ENCODE measurements at regions not wholly inside any gene's neighbourhood (a gene's known extent, or its start where the extent isn't known, plus 50 kb on each side); places are given as distances from the start of the nearest gene placed in this dataset.

DNA sequence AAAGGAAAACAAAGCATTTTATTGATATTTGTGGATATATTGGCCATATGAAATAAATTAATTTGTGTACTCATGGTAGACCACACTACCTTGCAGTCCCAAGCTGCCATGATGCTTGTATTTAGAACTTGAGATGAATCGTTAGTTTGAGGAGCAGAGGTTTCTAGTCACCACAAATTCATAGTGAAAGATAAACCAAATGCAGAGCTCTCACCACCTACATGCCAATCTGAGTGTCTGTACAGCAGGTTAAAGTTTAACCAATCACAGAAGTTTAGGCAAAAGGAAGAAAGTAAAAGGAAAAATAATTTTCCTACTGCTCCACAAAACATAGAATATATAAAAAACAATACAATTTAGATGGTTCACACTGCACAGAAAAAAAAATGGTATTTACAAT is 163.6 kb upstream of the FTMT start:
- H3K9me3 ChIP-seq (ENCODE audit: low read length), result no peaks in the 10 kb centered on the region
- H3K36me3 ChIP-seq (replicated peaks in 1 of 2; ENCODE audit: control insufficient read depth in 1 of 2, insufficient read depth in 2 of 2, low read length in 2 of 2), result no peaks in the 10 kb centered on the region
- 10% methylated on average over 1 of the region's 1 CpG for WGBS (ENCODE audit: low lambda C conversion rate)
- ChIA-PET POLR2A (no interaction called here), CTCF (ENCODE audit: low intra/inter-chr PET ratio, low total read pairs) (no interaction called here)
- H3K27ac ChIP-seq (ENCODE audit: extremely low read length, insufficient read depth, low read length), result no peak overlapping the region
- no peaks in the 10 kb centered on the region for H3K79me2 ChIP-seq (ENCODE audit: insufficient read depth, low read length)
- no peak overlapping the region for H2AFZ ChIP-seq (ENCODE audit: low read length)
- FAIRE-seq (no peak), ATAC-seq (peak; percentile 34; the same call in 1 of the 3 replicates), DNase-seq (ENCODE audit: low spot score) (no peak)
- no TSS peak for BruUV-seq (replicated peaks)
- intact Hi-C loops (cut with micrococcal nuclease; ENCODE audit: unreplicated experiment), result no loop called here
- in situ Hi-C loops (cut with HindIII; ENCODE audit: extremely low pct_ligation_motif_present, low pct_unique_long_range_greater_than_20kb), result no loop called here
- no peak overlapping the region for H3K4me3 ChIP-seq (replicated peaks in 1 of 3; ENCODE audit: insufficient read depth in 1 of 3, low read depth in 2 of 3, low read length in 3 of 3)
- H3K9ac ChIP-seq (ENCODE audit: insufficient read depth, low read depth, low read length), result no peak overlapping the region
- H3K4me2 ChIP-seq (ENCODE audit: low read depth, low read length), result no peak overlapping the region
- peak; percentile 89 for TF ChIP-seq ZNF331 (CRISPR knock-in tag; IDR thresholded peaks at IDR 0.05)
- no peak for TF ChIP-seq ZNF747 (CRISPR knock-in tag; IDR thresholded peaks at IDR 0.05; ENCODE audit: borderline replicate concordance)
- no peak for TF ChIP-seq PAX8 (CRISPR knock-in tag; IDR thresholded peaks at IDR 0.05; ENCODE audit: borderline replicate concordance)
- TF ChIP-seq ZNF83 (CRISPR knock-in tag; IDR thresholded peaks at IDR 0.05; ENCODE audit: borderline replicate concordance), result no peak
- no peak for TF ChIP-seq ZSCAN25 (CRISPR knock-in tag; IDR thresholded peaks at IDR 0.05)
- no peak for TF ChIP-seq ZNF782 (CRISPR knock-in tag; IDR thresholded peaks at IDR 0.05; ENCODE audit: borderline replicate concordance)
- no peak for TF ChIP-seq SAP130 (CRISPR knock-in tag; IDR thresholded peaks at IDR 0.05; ENCODE audit: low read depth)
- TF ChIP-seq KLF6 (CRISPR knock-in tag; IDR thresholded peaks at IDR 0.05), result no peak
- H3K4me1 ChIP-seq (ENCODE audit: insufficient read depth, low read length), result peaks cover 22% of the 10 kb centered on the region
- no peaks in the 10 kb centered on the region for H3K27me3 ChIP-seq (ENCODE audit: control insufficient read depth in 1 of 2, insufficient read depth in 2 of 2, low read length in 2 of 2)
- no peaks in the 10 kb centered on the region for H4K20me1 ChIP-seq (ENCODE audit: insufficient read depth, low read length)

DNA sequence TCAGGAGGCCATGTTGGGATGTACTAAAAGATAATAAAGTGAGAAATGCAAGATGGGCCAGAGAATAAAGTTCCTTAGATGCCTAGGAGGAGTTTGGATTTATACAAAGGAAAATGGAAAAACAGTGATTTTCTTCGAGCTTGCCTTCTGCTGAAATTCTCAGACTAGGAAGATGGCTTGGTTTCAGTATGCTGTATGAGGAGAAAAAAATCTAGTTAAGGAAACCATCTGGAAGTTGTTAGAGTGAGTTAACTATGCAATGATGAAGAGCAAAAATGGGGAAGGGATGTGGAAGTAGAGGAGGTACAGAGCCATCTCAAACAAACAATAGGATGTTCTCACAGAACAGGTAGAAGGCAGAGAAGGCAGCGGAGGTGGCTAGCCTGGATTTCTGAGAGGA is 162.9 kb upstream of the FTMT start:
- no peaks in the 10 kb centered on the region for H3K9me3 ChIP-seq (ENCODE audit: low read length)
- H2AFZ ChIP-seq (ENCODE audit: low read length), result no peak overlapping the region
- DNase-seq (ENCODE audit: low spot score) (no peak), ATAC-seq (no peak), FAIRE-seq (no peak)
- peaks cover 22% of the 10 kb centered on the region for H3K4me1 ChIP-seq (ENCODE audit: insufficient read depth, low read length)
- BruUV-seq (replicated peaks), result no TSS peak
- intact Hi-C loops (cut with micrococcal nuclease; ENCODE audit: unreplicated experiment) (no loop called here), in situ Hi-C loops (cut with HindIII; ENCODE audit: extremely low pct_ligation_motif_present, low pct_unique_long_range_greater_than_20kb) (no loop called here)
- 45% methylated on average over 2 of the region's 2 CpGs for WGBS (ENCODE audit: low lambda C conversion rate)
- H3K36me3 ChIP-seq (replicated peaks in 1 of 2; ENCODE audit: control insufficient read depth in 1 of 2, insufficient read depth in 2 of 2, low read length in 2 of 2), result no peaks in the 10 kb centered on the region
- no peak overlapping the region for H3K4me2 ChIP-seq (ENCODE audit: low read depth, low read length)
- no peaks in the 10 kb centered on the region for H3K79me2 ChIP-seq (ENCODE audit: insufficient read depth, low read length)
- H3K9ac ChIP-seq (ENCODE audit: insufficient read depth, low read depth, low read length), result no peak overlapping the region
- no peaks in the 10 kb centered on the region for H3K27me3 ChIP-seq (ENCODE audit: control insufficient read depth in 1 of 2, insufficient read depth in 2 of 2, low read length in 2 of 2)
- ChIA-PET POLR2A (no interaction called here), CTCF (ENCODE audit: low intra/inter-chr PET ratio, low total read pairs) (no interaction called here)
- H4K20me1 ChIP-seq (ENCODE audit: insufficient read depth, low read length), result no peaks in the 10 kb centered on the region
- H3K27ac ChIP-seq (ENCODE audit: extremely low read length, insufficient read depth, low read length), result no peak overlapping the region
- no peak overlapping the region for H3K4me3 ChIP-seq (replicated peaks in 1 of 3; ENCODE audit: insufficient read depth in 1 of 3, low read depth in 2 of 3, low read length in 3 of 3)
- TF ChIP-seq ZNF180 (CRISPR knock-in tag; IDR thresholded peaks at IDR 0.05; ENCODE audit: borderline replicate concordance, low read depth) (no peak), XBP1 (CRISPR knock-in tag; IDR thresholded peaks at IDR 0.05) (no peak), ZNF546 (CRISPR knock-in tag; conservative IDR thresholded peaks at IDR 0.05) (no peak), HNRNPLL (IDR thresholded peaks at IDR 0.05; ENCODE audit: low read depth, low read length, poor library complexity, severe bottlenecking) (no peak), ZBTB33 (CRISPR knock-in tag; IDR thresholded peaks at IDR 0.05) (no peak), SMAD3 (CRISPR knock-in tag; IDR thresholded peaks at IDR 0.05) (no peak), ATF4 (CRISPR knock-in tag; IDR thresholded peaks at IDR 0.05) (no peak)
- TF ChIP-seq, protein P1, sequence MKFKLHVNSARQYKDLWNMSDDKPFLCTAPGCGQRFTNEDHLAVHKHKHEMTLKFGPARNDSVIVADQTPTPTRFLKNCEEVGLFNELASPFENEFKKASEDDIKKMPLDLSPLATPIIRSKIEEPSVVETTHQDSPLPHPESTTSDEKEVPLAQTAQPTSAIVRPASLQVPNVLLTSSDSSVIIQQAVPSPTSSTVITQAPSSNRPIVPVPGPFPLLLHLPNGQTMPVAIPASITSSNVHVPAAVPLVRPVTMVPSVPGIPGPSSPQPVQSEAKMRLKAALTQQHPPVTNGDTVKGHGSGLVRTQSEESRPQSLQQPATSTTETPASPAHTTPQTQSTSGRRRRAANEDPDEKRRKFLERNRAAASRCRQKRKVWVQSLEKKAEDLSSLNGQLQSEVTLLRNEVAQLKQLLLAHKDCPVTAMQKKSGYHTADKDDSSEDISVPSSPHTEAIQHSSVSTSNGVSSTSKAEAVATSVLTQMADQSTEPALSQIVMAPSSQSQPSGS (CRISPR knock-in tag; IDR thresholded peaks at IDR 0.05), result no peak
